ENCODE measurements at regions not wholly inside any gene's neighbourhood (a gene's known extent, or its start where the extent isn't known, plus 50 kb on each side); places are given as distances from the start of the nearest gene placed in this dataset.
A peak's percentile ranks its signal among the peaks of the same experiment; 100 is the strongest.

DNA sequence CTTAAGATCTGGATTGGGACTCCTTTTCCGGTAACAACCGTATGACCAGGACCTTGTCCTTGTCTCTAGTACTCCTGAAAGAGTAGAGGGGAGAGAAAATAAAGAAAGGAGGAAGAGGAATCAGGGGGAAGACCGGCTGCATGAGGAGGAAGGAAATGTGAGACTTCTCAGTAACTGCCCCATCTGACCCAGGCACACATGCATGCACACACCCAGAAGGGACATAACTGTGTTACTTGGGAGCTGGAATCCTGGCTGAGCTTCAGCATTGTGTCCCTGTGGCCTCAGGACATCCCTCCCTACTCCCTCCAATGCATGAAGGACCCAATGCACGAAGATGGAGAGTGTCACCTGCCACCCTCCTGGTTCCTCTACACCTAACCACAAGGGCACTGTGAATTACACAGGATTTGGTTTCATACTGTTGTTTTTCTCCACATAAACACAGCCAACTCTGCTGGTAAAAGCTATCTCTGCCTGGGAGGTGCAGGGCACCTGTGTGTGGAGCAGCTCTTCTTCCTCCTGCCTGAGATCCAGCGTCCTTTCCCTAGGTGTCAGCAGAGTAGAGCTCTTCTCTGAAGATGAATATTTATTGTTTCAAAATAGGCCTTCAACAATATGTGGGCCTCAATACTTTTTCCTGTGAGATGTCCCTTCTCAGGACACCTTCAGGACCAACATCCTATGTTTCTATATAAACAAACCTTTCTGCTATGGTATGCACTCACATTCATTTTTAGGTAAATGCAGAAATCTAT lies 574.1 kb upstream of the ID2 start:
- Histone ChIP-seq H3K27me3 (ENCODE audit: insufficient read depth, low read length) (peaks cover 27% of the 10 kb centered on the region), H3K4me3 (replicated peaks in 1 of 2; ENCODE audit: low read depth in 1 of 2, low read length in 2 of 2) (no peak overlapping the region), H3K36me3 (ENCODE audit: control insufficient read depth in 1 of 2, insufficient read depth in 2 of 2, low read length in 2 of 2) (no peaks in the 10 kb centered on the region), H3K4me2 (ENCODE audit: low read length) (no peak overlapping the region), H3K79me2 (ENCODE audit: insufficient read depth, low read length) (no peaks in the 10 kb centered on the region), H3K9me3 (ENCODE audit: control insufficient read depth in 1 of 2, insufficient read depth in 1 of 2, low read depth in 1 of 2, low read length in 2 of 2) (no peaks in the 10 kb centered on the region), H3K4me1 (ENCODE audit: control insufficient read depth in 1 of 2, insufficient read depth in 2 of 2, low read length in 2 of 2) (no peaks in the 10 kb centered on the region), H3K27ac (ENCODE audit: low read depth, low read length) (no peak overlapping the region), H3K9me2 (ENCODE audit: insufficient read depth) (no peaks in the 10 kb centered on the region), H2AFZ (ENCODE audit: low read depth, low read length, poor library complexity, severe bottlenecking) (no peak overlapping the region), H3K9ac (ENCODE audit: low read length) (no peak overlapping the region), H4K20me1 (ENCODE audit: insufficient read depth) (no peaks in the 10 kb centered on the region)
- TF ChIP-seq ZFX (IDR thresholded peaks at IDR 0.05) (no peak), RAD21 (IDR thresholded peaks at IDR 0.05; ENCODE audit: low read depth) (peak; percentile 27; the same call in 1 of the 2 replicates), POLR2A (IDR thresholded peaks at IDR 0.05; ENCODE audit: borderline replicate concordance, extremely low read depth, insufficient read depth, insufficient read length) (no peak)
- no TSS peak for BruUV-seq (replicated peaks)
- ATAC-seq = no peak
- ChIA-PET RAD21 (ENCODE audit: low non-redundant PET in 1 of 2, low total read pairs in 2 of 2, uncharacterized antibody in 2 of 2, unreplicated experiment in 2 of 2) (no interaction called here), CTCF (no interaction called here), POLR2A (no interaction called here)
- intact Hi-C loops (cut with micrococcal nuclease) = loop anchor here (10.0 kb wide), 1 partner anchor 577 kb away; the partner anchor contains the start of gene ID2
- no peak for DNase-seq (ENCODE audit: low read depth, low spot score)

DNA sequence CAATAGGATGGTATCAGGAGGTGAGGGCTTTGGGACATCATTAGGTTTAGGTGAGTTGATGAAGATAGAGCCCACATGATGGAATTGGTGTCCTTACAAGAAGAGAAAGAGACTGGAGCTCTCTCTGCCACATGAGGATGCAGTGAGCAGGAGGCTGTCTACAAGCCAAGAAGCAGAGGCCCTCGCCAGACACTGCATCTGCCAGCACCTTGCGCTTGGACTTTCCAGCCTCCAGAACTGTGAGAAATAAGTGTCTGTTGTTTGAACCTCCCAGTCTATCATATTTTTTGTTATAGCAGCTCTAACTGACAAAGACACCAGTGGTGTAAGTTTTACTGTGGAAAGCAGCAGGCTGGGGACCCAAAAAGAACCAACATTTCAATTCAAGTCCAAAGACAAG lies 571.1 kb upstream of the ID2 start:
- no peaks in the 10 kb centered on the region for H3K9me2 ChIP-seq (ENCODE audit: insufficient read depth)
- H3K9me3 ChIP-seq (ENCODE audit: control insufficient read depth in 1 of 2, insufficient read depth in 1 of 2, low read depth in 1 of 2, low read length in 2 of 2) = no peaks in the 10 kb centered on the region
- no peak overlapping the region for H2AFZ ChIP-seq (ENCODE audit: low read depth, low read length, poor library complexity, severe bottlenecking)
- BruUV-seq (replicated peaks) = no TSS peak
- H3K4me3 ChIP-seq (replicated peaks in 1 of 2; ENCODE audit: low read depth in 1 of 2, low read length in 2 of 2) = no peak overlapping the region
- H3K4me2 ChIP-seq (ENCODE audit: low read length) = no peak overlapping the region
- no peak overlapping the region for H3K9ac ChIP-seq (ENCODE audit: low read length)
- no peaks in the 10 kb centered on the region for H4K20me1 ChIP-seq (ENCODE audit: insufficient read depth)
- intact Hi-C loops (cut with micrococcal nuclease) = no loop called here
- TF ChIP-seq CEBPB (IDR thresholded peaks at IDR 0.05; ENCODE audit: low read depth) (no peak), ZNF274 (IDR thresholded peaks at IDR 0.05; ENCODE audit: low read depth, low read length) (no peak), EZH2 (IDR thresholded peaks at IDR 0.05) (no peak), YY1 (IDR thresholded peaks at IDR 0.05; ENCODE audit: extremely low read depth, insufficient replicate concordance, low read depth, low read length) (no peak), TCF7L2 (IDR thresholded peaks at IDR 0.05; ENCODE audit: borderline replicate concordance, extremely low read depth, insufficient read depth, insufficient read length) (no peak), JUND (IDR thresholded peaks at IDR 0.05) (no peak), SIN3A (IDR thresholded peaks at IDR 0.05; ENCODE audit: low read depth) (no peak), RAD21 (IDR thresholded peaks at IDR 0.05; ENCODE audit: low read depth) (no peak), EGR1 (IDR thresholded peaks at IDR 0.05; ENCODE audit: low read depth) (no peak), MAX (IDR thresholded peaks at IDR 0.05) (no peak), ELF1 (IDR thresholded peaks at IDR 0.05; ENCODE audit: borderline replicate concordance, low read depth) (no peak)
- TF ChIP-seq, protein P1, sequence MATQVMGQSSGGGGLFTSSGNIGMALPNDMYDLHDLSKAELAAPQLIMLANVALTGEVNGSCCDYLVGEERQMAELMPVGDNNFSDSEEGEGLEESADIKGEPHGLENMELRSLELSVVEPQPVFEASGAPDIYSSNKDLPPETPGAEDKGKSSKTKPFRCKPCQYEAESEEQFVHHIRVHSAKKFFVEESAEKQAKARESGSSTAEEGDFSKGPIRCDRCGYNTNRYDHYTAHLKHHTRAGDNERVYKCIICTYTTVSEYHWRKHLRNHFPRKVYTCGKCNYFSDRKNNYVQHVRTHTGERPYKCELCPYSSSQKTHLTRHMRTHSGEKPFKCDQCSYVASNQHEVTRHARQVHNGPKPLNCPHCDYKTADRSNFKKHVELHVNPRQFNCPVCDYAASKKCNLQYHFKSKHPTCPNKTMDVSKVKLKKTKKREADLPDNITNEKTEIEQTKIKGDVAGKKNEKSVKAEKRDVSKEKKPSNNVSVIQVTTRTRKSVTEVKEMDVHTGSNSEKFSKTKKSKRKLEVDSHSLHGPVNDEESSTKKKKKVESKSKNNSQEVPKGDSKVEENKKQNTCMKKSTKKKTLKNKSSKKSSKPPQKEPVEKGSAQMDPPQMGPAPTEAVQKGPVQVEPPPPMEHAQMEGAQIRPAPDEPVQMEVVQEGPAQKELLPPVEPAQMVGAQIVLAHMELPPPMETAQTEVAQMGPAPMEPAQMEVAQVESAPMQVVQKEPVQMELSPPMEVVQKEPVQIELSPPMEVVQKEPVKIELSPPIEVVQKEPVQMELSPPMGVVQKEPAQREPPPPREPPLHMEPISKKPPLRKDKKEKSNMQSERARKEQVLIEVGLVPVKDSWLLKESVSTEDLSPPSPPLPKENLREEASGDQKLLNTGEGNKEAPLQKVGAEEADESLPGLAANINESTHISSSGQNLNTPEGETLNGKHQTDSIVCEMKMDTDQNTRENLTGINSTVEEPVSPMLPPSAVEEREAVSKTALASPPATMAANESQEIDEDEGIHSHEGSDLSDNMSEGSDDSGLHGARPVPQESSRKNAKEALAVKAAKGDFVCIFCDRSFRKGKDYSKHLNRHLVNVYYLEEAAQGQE (IDR thresholded peaks at IDR 0.05; ENCODE audit: low read depth) = no peak
- H3K27ac ChIP-seq (ENCODE audit: low read depth, low read length) = no peak overlapping the region
- no peak for ATAC-seq
- H3K79me2 ChIP-seq (ENCODE audit: insufficient read depth, low read length) = no peaks in the 10 kb centered on the region
- no peaks in the 10 kb centered on the region for H3K4me1 ChIP-seq (ENCODE audit: control insufficient read depth in 1 of 2, insufficient read depth in 2 of 2, low read length in 2 of 2)
- no peak for DNase-seq (ENCODE audit: low read depth, low spot score)
- H3K27me3 ChIP-seq (ENCODE audit: insufficient read depth, low read length) = peaks cover 13% of the 10 kb centered on the region; the same call in 1 of the 2 replicates
- ChIA-PET CTCF (no interaction called here), RAD21 (ENCODE audit: low non-redundant PET in 1 of 2, low total read pairs in 2 of 2, uncharacterized antibody in 2 of 2, unreplicated experiment in 2 of 2) (no interaction called here), POLR2A (no interaction called here)
- H3K36me3 ChIP-seq (ENCODE audit: control insufficient read depth in 1 of 2, insufficient read depth in 2 of 2, low read length in 2 of 2) = no peaks in the 10 kb centered on the region
